ENCODE measurements at regions not wholly inside any gene's neighbourhood (a gene's known extent, or its start where the extent isn't known, plus 50 kb on each side); places are given as distances from the start of the nearest gene placed in this dataset.

DNA sequence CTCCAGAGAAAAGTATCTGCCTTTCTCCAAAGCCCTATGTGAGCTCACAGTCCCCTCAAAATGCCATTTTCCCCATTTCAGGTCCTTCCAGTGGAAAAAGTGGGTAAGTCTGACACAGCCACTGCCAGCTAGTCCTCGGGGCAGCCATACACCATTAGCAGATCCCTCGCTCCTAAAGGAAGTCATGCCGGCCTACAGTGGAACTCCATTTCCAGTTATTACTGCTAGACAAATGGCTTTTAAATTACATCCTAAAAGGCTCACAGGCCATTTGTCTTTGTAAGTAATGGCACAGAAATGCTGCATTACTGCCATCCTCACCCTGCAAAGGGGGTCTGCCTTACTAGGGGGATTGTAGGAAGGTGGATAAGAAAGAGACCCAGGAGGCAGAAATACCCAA lies 259.4 kb upstream of the SIX2 start:
- TF ChIP-seq, protein P1, sequence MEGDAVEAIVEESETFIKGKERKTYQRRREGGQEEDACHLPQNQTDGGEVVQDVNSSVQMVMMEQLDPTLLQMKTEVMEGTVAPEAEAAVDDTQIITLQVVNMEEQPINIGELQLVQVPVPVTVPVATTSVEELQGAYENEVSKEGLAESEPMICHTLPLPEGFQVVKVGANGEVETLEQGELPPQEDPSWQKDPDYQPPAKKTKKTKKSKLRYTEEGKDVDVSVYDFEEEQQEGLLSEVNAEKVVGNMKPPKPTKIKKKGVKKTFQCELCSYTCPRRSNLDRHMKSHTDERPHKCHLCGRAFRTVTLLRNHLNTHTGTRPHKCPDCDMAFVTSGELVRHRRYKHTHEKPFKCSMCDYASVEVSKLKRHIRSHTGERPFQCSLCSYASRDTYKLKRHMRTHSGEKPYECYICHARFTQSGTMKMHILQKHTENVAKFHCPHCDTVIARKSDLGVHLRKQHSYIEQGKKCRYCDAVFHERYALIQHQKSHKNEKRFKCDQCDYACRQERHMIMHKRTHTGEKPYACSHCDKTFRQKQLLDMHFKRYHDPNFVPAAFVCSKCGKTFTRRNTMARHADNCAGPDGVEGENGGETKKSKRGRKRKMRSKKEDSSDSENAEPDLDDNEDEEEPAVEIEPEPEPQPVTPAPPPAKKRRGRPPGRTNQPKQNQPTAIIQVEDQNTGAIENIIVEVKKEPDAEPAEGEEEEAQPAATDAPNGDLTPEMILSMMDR (IDR thresholded peaks at IDR 0.05; ENCODE audit: borderline replicate concordance, insufficient read depth, low read depth, low read length), result no peak
- H3K4me3 ChIP-seq (ENCODE audit: low read depth, low read length), result no peak overlapping the region

GRCh38 chr2:45267062-45267792 lies 258.0 kb upstream of the SIX2 start:
- TF ChIP-seq, protein P1 (IDR thresholded peaks at IDR 0.05; ENCODE audit: borderline replicate concordance, insufficient read depth, low read depth, low read length), result no peak
- no peak overlapping the region for H3K4me3 ChIP-seq (ENCODE audit: low read depth, low read length)

GRCh38 chr2:45265336-45265735 lies 256.1 kb upstream of the SIX2 start:
- no peak overlapping the region for H3K4me3 ChIP-seq (ENCODE audit: low read depth, low read length)
- TF ChIP-seq, protein P1 (IDR thresholded peaks at IDR 0.05; ENCODE audit: borderline replicate concordance, insufficient read depth, low read depth, low read length), result no peak

DNA sequence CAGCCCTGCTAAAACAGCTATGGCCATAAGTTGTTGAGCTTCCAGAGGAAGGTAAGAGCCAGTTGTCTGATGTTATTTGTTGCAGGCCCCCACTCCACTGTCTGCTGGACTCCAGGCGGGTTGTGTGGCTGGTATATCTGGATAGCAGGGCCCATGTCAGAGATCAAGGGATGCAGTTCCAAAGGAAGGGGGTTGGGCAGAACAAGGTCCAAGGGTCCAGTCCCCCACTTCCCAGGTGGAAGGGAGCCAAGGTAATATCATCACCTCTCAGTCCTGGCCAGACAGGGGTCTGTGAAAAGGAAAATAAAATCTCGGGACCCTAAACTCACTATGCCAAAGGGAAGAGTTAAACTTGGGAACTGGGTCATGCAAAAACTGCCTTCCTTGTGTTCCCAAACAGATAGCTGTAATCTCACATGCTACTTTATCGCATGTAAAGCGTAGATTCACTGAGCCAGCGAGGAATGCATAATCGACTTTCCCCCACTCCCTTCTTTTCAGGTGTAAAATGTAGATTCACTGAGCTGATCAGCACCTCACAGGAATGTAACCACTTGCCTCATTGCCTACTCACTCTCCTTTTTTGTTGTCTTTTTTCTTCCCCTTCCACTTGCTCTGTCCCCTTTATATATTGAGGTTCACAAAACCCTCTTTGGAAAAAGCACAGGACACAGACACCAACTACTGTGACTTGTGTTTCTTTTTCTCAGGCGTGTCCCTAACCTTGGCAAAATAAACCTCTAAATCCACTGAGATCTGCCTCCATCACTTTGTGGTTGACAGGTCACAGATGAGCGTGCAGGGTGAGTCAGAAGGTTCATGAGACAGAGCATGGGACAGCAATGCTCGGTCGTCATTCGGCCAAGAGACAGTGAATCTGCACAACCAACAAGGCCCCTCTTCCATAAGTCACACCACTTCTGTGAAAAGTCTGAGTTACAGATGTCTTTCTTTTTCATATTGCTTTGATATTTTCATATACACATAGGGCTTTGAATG lies 255.3 kb upstream of the SIX2 start:
- TF ChIP-seq, protein P1 (IDR thresholded peaks at IDR 0.05; ENCODE audit: borderline replicate concordance, insufficient read depth, low read depth, low read length), result no peak
- H3K4me3 ChIP-seq (ENCODE audit: low read depth, low read length), result no peak overlapping the region

DNA sequence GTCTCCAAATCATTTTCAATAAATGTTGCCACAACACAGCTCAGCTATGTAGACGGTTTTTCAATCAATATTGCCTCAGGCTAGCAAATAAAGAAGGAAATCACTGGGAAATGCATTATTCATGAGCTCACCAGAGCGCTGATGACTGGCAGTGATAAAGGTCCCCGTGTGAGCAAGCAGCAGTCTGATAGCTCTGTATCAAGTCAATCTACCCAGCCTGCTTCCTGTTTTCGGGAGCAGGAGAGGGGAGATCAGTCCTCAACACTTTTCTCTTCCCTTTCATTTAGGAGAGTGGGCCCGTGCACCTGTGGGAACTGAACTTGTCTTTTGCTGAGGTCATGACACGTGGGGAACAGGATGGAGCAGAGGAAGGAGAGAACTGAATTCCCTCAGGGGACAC lies 253.9 kb upstream of the SIX2 start:
- TF ChIP-seq, protein P1 (IDR thresholded peaks at IDR 0.05; ENCODE audit: borderline replicate concordance, insufficient read depth, low read depth, low read length), result no peak
- H3K4me3 ChIP-seq (ENCODE audit: low read depth, low read length), result no peak overlapping the region

DNA sequence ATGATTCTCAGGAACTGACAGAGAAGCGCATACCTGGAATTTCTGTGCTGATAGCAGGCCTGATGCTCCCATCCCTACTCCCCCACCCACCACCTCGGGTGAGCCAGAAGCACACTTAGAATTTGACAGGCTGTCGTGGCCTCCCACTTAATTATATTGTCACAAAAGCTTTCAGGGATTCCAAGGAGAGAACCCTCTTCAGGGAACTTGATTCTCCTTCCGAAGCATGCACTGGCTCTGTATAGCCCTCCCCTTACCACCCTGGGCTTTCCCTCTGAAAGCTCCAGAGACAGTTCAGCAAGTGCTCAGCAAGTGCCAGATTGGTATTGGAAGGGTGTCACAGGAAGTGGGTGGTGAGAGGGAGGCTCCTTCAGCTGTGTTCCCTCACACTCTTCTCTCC lies 252.5 kb upstream of the SIX2 start:
- TF ChIP-seq, protein P1 (IDR thresholded peaks at IDR 0.05; ENCODE audit: borderline replicate concordance, insufficient read depth, low read depth, low read length), result no peak
- H3K4me3 ChIP-seq (ENCODE audit: low read depth, low read length), result no peak overlapping the region
